Adipocyte (in vitro differentiated cells): ENCODE measurements at regions not wholly inside any gene's neighbourhood (a gene's known extent, or its start where the extent isn't known, plus 50 kb on each side); places are given as distances from the start of the nearest gene placed in this dataset.

ENCODE experiments used
- DNase-seq: peaks from one replicate; pipeline ENCODE4 v3.0.0-alpha.2; 2015; ENCODE audit warnings: low read depth
- H3K27me3 ChIP-seq: replicated peaks from 2 replicates; pipeline ENCODE4 v1.7.0; 2013; ENCODE audit warnings: mild to moderate bottlenecking, low read length, moderate library complexity; ENCODE audit not compliant: control insufficient read depth, insufficient read depth
- H3K36me3 ChIP-seq: 2 replicates; pipeline ENCODE4 v1.7.0; 2013; ENCODE audit warnings: low read length, mild to moderate bottlenecking, moderate library complexity; ENCODE audit not compliant: control insufficient read depth, insufficient read depth, severe bottlenecking
- H3K4me1 ChIP-seq: 2 replicates; pipeline ENCODE4 v1.7.0; 2013; ENCODE audit warnings: mild to moderate bottlenecking, low read length, moderate library complexity; ENCODE audit not compliant: control insufficient read depth, insufficient read depth
- H3K4me3 ChIP-seq: 2 replicates; pipeline ENCODE4 v1.7.0; 2013; ENCODE audit warnings: mild to moderate bottlenecking, low read length, moderate library complexity
- H3K9ac ChIP-seq: 2 replicates; pipeline ENCODE4 v1.7.0; 2013; ENCODE audit warnings: mild to moderate bottlenecking, low read length, moderate library complexity
- H3K9me3 ChIP-seq: 2 replicates; pipeline ENCODE4 v1.7.0; 2013; ENCODE audit warnings: mild to moderate bottlenecking, low read length, moderate library complexity; ENCODE audit not compliant: control insufficient read depth

- Histone ChIP-seq H3K4me1 (no peaks in the 10 kb centered on the region), H3K4me3 (no peak overlapping the region), H3K27me3 (no peaks in the 10 kb centered on the region), H3K36me3 (no peaks in the 10 kb centered on the region), H3K9ac (no peak overlapping the region), H3K9me3 (no peaks in the 10 kb centered on the region)
- DNase-seq: no peak
Observed at GRCh38 chr18:68283834-68284233, 431.1 kb downstream of the TMX3 start.

- no peaks in the 10 kb centered on the region for H3K27me3 ChIP-seq
- H3K9ac ChIP-seq: no peak overlapping the region
- DNase-seq: no peak
- no peak overlapping the region for H3K4me3 ChIP-seq
- H3K36me3 ChIP-seq: no peaks in the 10 kb centered on the region
- no peaks in the 10 kb centered on the region for H3K4me1 ChIP-seq
- H3K9me3 ChIP-seq: no peaks in the 10 kb centered on the region
Observed at GRCh38 chr18:68282232-68282631, 432.7 kb downstream of the TMX3 start.

GRCh38 chr18:68275616-68276015, 439.3 kb downstream of the TMX3 start:
- Histone ChIP-seq H3K9ac (no peak overlapping the region), H3K27me3 (no peaks in the 10 kb centered on the region), H3K4me3 (no peak overlapping the region), H3K36me3 (no peaks in the 10 kb centered on the region), H3K9me3 (no peaks in the 10 kb centered on the region), H3K4me1 (no peaks in the 10 kb centered on the region)
- DNase-seq: peak; percentile 76

- Histone ChIP-seq H3K4me1 (no peaks in the 10 kb centered on the region), H3K36me3 (no peaks in the 10 kb centered on the region), H3K4me3 (no peak overlapping the region), H3K9me3 (no peaks in the 10 kb centered on the region), H3K27me3 (no peaks in the 10 kb centered on the region), H3K9ac (no peak overlapping the region)
- no peak for DNase-seq
Observed at GRCh38 chr18:68270017-68270416, 444.9 kb downstream of the TMX3 start.

GRCh38 chr18:68267583-68267982, 447.3 kb downstream of the TMX3 start:
- Histone ChIP-seq H3K27me3 (no peaks in the 10 kb centered on the region), H3K4me3 (no peak overlapping the region)
- peak; percentile 52 for DNase-seq

GRCh38 chr18:68263481-68263880, 451.4 kb downstream of the TMX3 start:
- Histone ChIP-seq H3K36me3 (no peaks in the 10 kb centered on the region), H3K4me3 (no peak overlapping the region)

More at GRCh38 chr18:68267583-68267982, 447.3 kb downstream of the TMX3 start:
- H3K9ac ChIP-seq: no peak overlapping the region
- peaks cover 11% of the 10 kb centered on the region for H3K4me1 ChIP-seq
- H3K9me3 ChIP-seq: no peaks in the 10 kb centered on the region
- no peaks in the 10 kb centered on the region for H3K36me3 ChIP-seq

GRCh38 chr18:68262690-68263294, 452.1 kb downstream of the TMX3 start:
- H3K4me3 ChIP-seq: no peak overlapping the region
- H3K9ac ChIP-seq: no peak overlapping the region
- no peaks in the 10 kb centered on the region for H3K9me3 ChIP-seq
- no peaks in the 10 kb centered on the region for H3K27me3 ChIP-seq
- no peaks in the 10 kb centered on the region for H3K36me3 ChIP-seq
- peaks cover 15% of the 10 kb centered on the region for H3K4me1 ChIP-seq
- DNase-seq: peak; percentile 87

More at GRCh38 chr18:68263481-68263880, 451.4 kb downstream of the TMX3 start:
- H3K4me1 ChIP-seq: peaks cover 15% of the 10 kb centered on the region
- H3K9ac ChIP-seq: no peak overlapping the region
- no peaks in the 10 kb centered on the region for H3K9me3 ChIP-seq
- peak; percentile 22 for DNase-seq
- H3K27me3 ChIP-seq: no peaks in the 10 kb centered on the region

- no peaks in the 10 kb centered on the region for H3K36me3 ChIP-seq
- no peak overlapping the region for H3K4me3 ChIP-seq
- H3K4me1 ChIP-seq: no peaks in the 10 kb centered on the region
- H3K9ac ChIP-seq: no peak overlapping the region
- H3K27me3 ChIP-seq: no peaks in the 10 kb centered on the region
- DNase-seq: no peak
- no peaks in the 10 kb centered on the region for H3K9me3 ChIP-seq
Observed at GRCh38 chr18:68256418-68257067, 458.4 kb downstream of the TMX3 start.

- H3K9me3 ChIP-seq: no peaks in the 10 kb centered on the region
- H3K4me1 ChIP-seq: peaks cover 3% of the 10 kb centered on the region
- H3K4me3 ChIP-seq: no peak overlapping the region
- H3K27me3 ChIP-seq: no peaks in the 10 kb centered on the region
- H3K36me3 ChIP-seq: no peaks in the 10 kb centered on the region
- H3K9ac ChIP-seq: no peak overlapping the region
- DNase-seq: peak; percentile 58
Observed at GRCh38 chr18:68244786-68245185, 470.1 kb downstream of the TMX3 start.

GRCh38 chr18:68241881-68242280, 473.0 kb downstream of the TMX3 start:
- DNase-seq: no peak
- H3K4me1 ChIP-seq: peaks cover 3% of the 10 kb centered on the region
- no peak overlapping the region for H3K4me3 ChIP-seq
- H3K27me3 ChIP-seq: no peaks in the 10 kb centered on the region
- no peaks in the 10 kb centered on the region for H3K9me3 ChIP-seq
- no peaks in the 10 kb centered on the region for H3K36me3 ChIP-seq
- H3K9ac ChIP-seq: no peak overlapping the region

- no peak overlapping the region for H3K9ac ChIP-seq
- H3K27me3 ChIP-seq: no peaks in the 10 kb centered on the region
- no peaks in the 10 kb centered on the region for H3K9me3 ChIP-seq
- H3K4me3 ChIP-seq: no peak overlapping the region
- no peaks in the 10 kb centered on the region for H3K36me3 ChIP-seq
- DNase-seq: no peak
- H3K4me1 ChIP-seq: peaks cover 4% of the 10 kb centered on the region
Observed at GRCh38 chr18:68234676-68235075, 480.2 kb downstream of the TMX3 start.

- no peaks in the 10 kb centered on the region for H3K27me3 ChIP-seq
- H3K36me3 ChIP-seq: no peaks in the 10 kb centered on the region
- H3K9ac ChIP-seq: no peak overlapping the region
- DNase-seq: no peak
- no peaks in the 10 kb centered on the region for H3K9me3 ChIP-seq
- peaks cover 4% of the 10 kb centered on the region for H3K4me1 ChIP-seq
- H3K4me3 ChIP-seq: no peak overlapping the region
Observed at GRCh38 chr18:68234131-68234530, 480.8 kb downstream of the TMX3 start.
